NCI-H2029 (cell line): ENCODE measurements at regions not wholly inside any gene's neighbourhood (a gene's known extent, or its start where the extent isn't known, plus 50 kb on each side); places are given as distances from the start of the nearest gene placed in this dataset.
"Not testable (repeated sequence)": the region's sequence is repeated elsewhere in the genome, so short reads cannot be mapped to it uniquely, and the experiment has no call there.

Source experiments
- DNase-seq: peaks from one replicate; lab custom pipeline; 2025; lab: John Stamatoyannopoulos, UW

- DNase-seq, result no peak
These were observed 111.8 kb upstream of the ASB18 start for GRCh38 chr2:236375973-236376476.

GRCh38 chr2:236376566-236377244 is 112.5 kb upstream of the ASB18 start:
- peak; percentile 74 for DNase-seq

GRCh38 chr2:236380051-236380612 is 115.9 kb upstream of the ASB18 start:
- DNase-seq, result no peak

GRCh38 chr2:236381253-236381652 is 117.0 kb upstream of the ASB18 start:
- DNase-seq, result not testable (repeated sequence)

- not testable (repeated sequence) for DNase-seq
These were observed 125.3 kb upstream of the ASB18 start for GRCh38 chr2:236389284-236390216.

GRCh38 chr2:236393101-236393500 is 128.9 kb upstream of the ASB18 start:
- DNase-seq, result no peak

GRCh38 chr2:236393581-236393980 is 129.4 kb upstream of the ASB18 start:
- no peak for DNase-seq

- no peak for DNase-seq
These were observed 130.4 kb upstream of the ASB18 start for GRCh38 chr2:236394571-236394970.

GRCh38 chr2:236395067-236395466 is 130.9 kb upstream of the ASB18 start:
- DNase-seq, result no peak

GRCh38 chr2:236396818-236397350 is 132.7 kb upstream of the ASB18 start:
- no peak for DNase-seq

- no peak for DNase-seq
These were observed 133.5 kb upstream of the ASB18 start for GRCh38 chr2:236397681-236398080.

- DNase-seq, result no peak
These were observed 135.2 kb upstream of the ASB18 start for GRCh38 chr2:236399409-236399808.

GRCh38 chr2:236400046-236400574 is 135.9 kb upstream of the ASB18 start:
- no peak for DNase-seq

GRCh38 chr2:236400594-236401360 is 136.6 kb upstream of the ASB18 start:
- no peak for DNase-seq

GRCh38 chr2:236402033-236402790 is 138.0 kb upstream of the ASB18 start:
- no peak for DNase-seq

GRCh38 chr2:236403125-236403524 is 138.9 kb upstream of the ASB18 start:
- no peak for DNase-seq

GRCh38 chr2:236403811-236404210 is 139.6 kb upstream of the ASB18 start:
- no peak for DNase-seq

GRCh38 chr2:236404346-236404745 is 140.1 kb upstream of the ASB18 start:
- DNase-seq, result no peak

GRCh38 chr2:236405357-236405756 is 141.2 kb upstream of the ASB18 start:
- DNase-seq, result no peak

GRCh38 chr2:236408090-236408489 is 143.9 kb upstream of the ASB18 start:
- no peak for DNase-seq

- no peak for DNase-seq
These were observed 144.6 kb upstream of the ASB18 start for GRCh38 chr2:236408786-236409185.
